GM18907 (cell line): ENCODE measurements at regions not wholly inside any gene's neighbourhood (a gene's known extent, or its start where the extent isn't known, plus 50 kb on each side); places are given as distances from the start of the nearest gene placed in this dataset.

Experiments used
- ATAC-seq: cut with Tn5 transposase; IDR thresholded peaks from one replicate; pipeline ENCODE4 v1.9.1; 2021; ENCODE audit warnings: mild to moderate bottlenecking, moderate library complexity; ENCODE audit not compliant: unreplicated experiment

- ATAC-seq, result no peak
Measured at GRCh38 chr2:6384341-6384740, 481.4 kb downstream of the CMPK2 start.

GRCh38 chr2:6392354-6392753 is 473.4 kb downstream of the CMPK2 start:
- no peak for ATAC-seq

GRCh38 chr2:6392966-6393365 is 472.7 kb downstream of the CMPK2 start:
- ATAC-seq, result no peak

- ATAC-seq, result no peak
Measured at GRCh38 chr2:6393819-6394218, 471.9 kb downstream of the CMPK2 start.

GRCh38 chr2:6394276-6394675 is 471.4 kb downstream of the CMPK2 start:
- ATAC-seq, result no peak

GRCh38 chr2:6398421-6398820 is 467.3 kb downstream of the CMPK2 start:
- ATAC-seq, result no peak

GRCh38 chr2:6401301-6401700 is 464.4 kb downstream of the CMPK2 start:
- no peak for ATAC-seq

GRCh38 chr2:6408057-6408456 is 457.6 kb downstream of the CMPK2 start:
- no peak for ATAC-seq

- no peak for ATAC-seq
Measured at GRCh38 chr2:6410313-6410712, 455.4 kb downstream of the CMPK2 start.

GRCh38 chr2:6412533-6413091 is 453.1 kb downstream of the CMPK2 start:
- ATAC-seq, result no peak

- no peak for ATAC-seq
Measured at GRCh38 chr2:6417050-6417449, 448.7 kb downstream of the CMPK2 start.

- no peak for ATAC-seq
Measured at GRCh38 chr2:6418291-6418690, 447.4 kb downstream of the CMPK2 start.

- ATAC-seq, result no peak
Measured at GRCh38 chr2:6421138-6421730, 444.5 kb downstream of the CMPK2 start.

- no peak for ATAC-seq
Measured at GRCh38 chr2:6421888-6422287, 443.8 kb downstream of the CMPK2 start.

GRCh38 chr2:6423157-6423556 is 442.6 kb downstream of the CMPK2 start:
- no peak for ATAC-seq

- no peak for ATAC-seq
Measured at GRCh38 chr2:6423944-6424343, 441.8 kb downstream of the CMPK2 start.

GRCh38 chr2:6425032-6425431 is 440.7 kb downstream of the CMPK2 start:
- no peak for ATAC-seq

GRCh38 chr2:6429210-6429986 is 436.3 kb downstream of the CMPK2 start:
- ATAC-seq, result no peak

GRCh38 chr2:6434438-6434837 is 431.3 kb downstream of the CMPK2 start:
- ATAC-seq, result no peak

GRCh38 chr2:6441800-6442199 is 423.9 kb downstream of the CMPK2 start:
- no peak for ATAC-seq

GRCh38 chr2:6442252-6442985 is 423.3 kb downstream of the CMPK2 start:
- no peak for ATAC-seq
